Retina (tissue), 1 donor: ENCODE measurements at regions not wholly inside any gene's neighbourhood (a gene's known extent, or its start where the extent isn't known, plus 50 kb on each side); places are given as distances from the start of the nearest gene placed in this dataset.
"Not testable (repeated sequence)": the region's sequence is repeated elsewhere in the genome, so short reads cannot be mapped to it uniquely, and the experiment has no call there.

Source experiments
- DNase-seq: peaks from one replicate; pipeline ENCODE4 v3.0.0-alpha.2; 2016

GRCh38 chr10:8128511-8128910, 74.0 kb downstream of the GATA3 start:
- no peak for DNase-seq

GRCh38 chr10:8129438-8129837, 75.0 kb downstream of the GATA3 start:
- DNase-seq, result no peak

- no peak for DNase-seq
These were observed 76.8 kb downstream of the GATA3 start for GRCh38 chr10:8130973-8131911.

GRCh38 chr10:8133146-8133545, 78.7 kb downstream of the GATA3 start:
- DNase-seq, result no peak

GRCh38 chr10:8136736-8137135, 82.2 kb downstream of the GATA3 start:
- DNase-seq, result no peak

GRCh38 chr10:8137272-8137681, 82.8 kb downstream of the GATA3 start:
- DNase-seq, result no peak

GRCh38 chr10:8137726-8138125, 83.2 kb downstream of the GATA3 start:
- no peak for DNase-seq

GRCh38 chr10:8138471-8138870, 84.0 kb downstream of the GATA3 start:
- DNase-seq, result no peak

GRCh38 chr10:8144496-8144895, 90.0 kb downstream of the GATA3 start:
- DNase-seq, result peak; percentile 22

GRCh38 chr10:8146650-8147049, 92.2 kb downstream of the GATA3 start:
- DNase-seq, result no peak

GRCh38 chr10:8149991-8150390, 95.5 kb downstream of the GATA3 start:
- no peak for DNase-seq

- no peak for DNase-seq
These were observed 96.0 kb downstream of the GATA3 start for GRCh38 chr10:8150401-8150905.

GRCh38 chr10:8151086-8151485, 96.6 kb downstream of the GATA3 start:
- no peak for DNase-seq

GRCh38 chr10:8156918-8157317, 102.4 kb downstream of the GATA3 start:
- DNase-seq, result no peak

GRCh38 chr10:8158193-8159071, 103.9 kb downstream of the GATA3 start:
- no peak for DNase-seq

GRCh38 chr10:8159341-8160165, 105.1 kb downstream of the GATA3 start:
- DNase-seq, result no peak

GRCh38 chr10:8163824-8164223, 109.3 kb downstream of the GATA3 start:
- DNase-seq, result no peak

- DNase-seq, result not testable (repeated sequence)
These were observed 110.2 kb downstream of the GATA3 start for GRCh38 chr10:8164640-8165039.

GRCh38 chr10:8168836-8169235, 114.3 kb downstream of the GATA3 start:
- DNase-seq, result no peak

- DNase-seq, result no peak
These were observed 116.5 kb downstream of the GATA3 start for GRCh38 chr10:8171008-8171407.

- DNase-seq, result no peak
These were observed 118.1 kb downstream of the GATA3 start for GRCh38 chr10:8172604-8173003.

- DNase-seq, result no peak
These were observed 118.9 kb downstream of the GATA3 start for GRCh38 chr10:8173243-8173865.
